ENCODE measurements at regions not wholly inside any gene's neighbourhood (a gene's known extent, or its start where the extent isn't known, plus 50 kb on each side); places are given as distances from the start of the nearest gene placed in this dataset.
A peak's percentile ranks its signal among the peaks of the same experiment; 100 is the strongest.

DNA sequence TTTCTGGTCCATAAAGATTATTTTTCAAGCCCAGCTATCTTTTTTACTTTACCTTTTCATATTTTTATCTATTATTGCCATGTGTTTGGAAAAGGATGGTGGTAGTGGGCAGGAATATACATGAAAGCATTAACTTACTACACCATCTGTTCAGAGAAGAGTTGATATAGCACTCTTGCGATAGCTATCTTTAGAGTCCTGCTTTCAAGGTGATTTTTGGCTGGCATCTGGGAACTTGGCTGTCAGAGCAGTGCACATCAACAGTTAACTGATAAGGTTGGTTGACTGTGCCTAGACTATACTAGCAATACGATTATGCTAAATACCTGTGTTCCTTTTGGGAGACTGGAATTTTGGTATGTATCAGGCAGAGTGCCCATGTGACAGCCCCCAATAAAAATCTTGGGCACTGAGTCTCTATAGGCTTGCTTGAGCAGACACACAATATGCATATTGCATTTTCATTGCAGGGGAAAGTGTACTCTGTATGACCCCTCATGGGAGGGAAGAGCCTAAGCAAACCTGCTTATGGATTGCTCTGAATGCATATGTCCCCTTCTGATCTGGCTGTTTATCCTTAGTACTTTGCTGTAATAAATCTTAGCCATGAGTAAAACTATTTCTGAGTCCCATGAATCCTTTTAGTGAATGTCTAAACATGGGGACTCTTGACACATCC lies 227.6 kb upstream of the C9orf72 start:
- POLR2A ChIA-PET, result no interaction called here
- H3K4me1 ChIP-seq (replicated peaks in 1 of 2; ENCODE audit: control insufficient read depth in 2 of 2, insufficient read depth in 2 of 2, low read length in 2 of 2), result no peaks in the 10 kb centered on the region
- no peak overlapping the region for H3K4me3 ChIP-seq
- TF ChIP-seq FOXK2 (conservative IDR thresholded peaks at IDR 0.05 in 1 of 2, IDR thresholded peaks at IDR 0.05 in 1 of 2; ENCODE audit: low read depth in 2 of 2) (no peak), ZFX (CRISPR knock-in tag; IDR thresholded peaks at IDR 0.05) (no peak), MEF2A (IDR thresholded peaks at IDR 0.05; ENCODE audit: control insufficient read depth, low read depth, low read length) (no peak), LARP7 (IDR thresholded peaks at IDR 0.05) (no peak), CBFA2T2 (conservative IDR thresholded peaks at IDR 0.05) (0 out of 2 replicates have a peak, but pooled peaks have one; percentile 5), ZFP1 (CRISPR knock-in tag; IDR thresholded peaks at IDR 0.05) (no peak), TAL1 (IDR thresholded peaks at IDR 0.05) (peak; percentile 26; the same call in 1 of the 2 replicates), ZNF551 (CRISPR knock-in tag; IDR thresholded peaks at IDR 0.05) (no peak), CXXC5 (CRISPR knock-in tag; IDR thresholded peaks at IDR 0.05) (no peak), NR3C1 (CRISPR knock-in tag; IDR thresholded peaks at IDR 0.05) (no peak)
- TF ChIP-seq, protein P1, sequence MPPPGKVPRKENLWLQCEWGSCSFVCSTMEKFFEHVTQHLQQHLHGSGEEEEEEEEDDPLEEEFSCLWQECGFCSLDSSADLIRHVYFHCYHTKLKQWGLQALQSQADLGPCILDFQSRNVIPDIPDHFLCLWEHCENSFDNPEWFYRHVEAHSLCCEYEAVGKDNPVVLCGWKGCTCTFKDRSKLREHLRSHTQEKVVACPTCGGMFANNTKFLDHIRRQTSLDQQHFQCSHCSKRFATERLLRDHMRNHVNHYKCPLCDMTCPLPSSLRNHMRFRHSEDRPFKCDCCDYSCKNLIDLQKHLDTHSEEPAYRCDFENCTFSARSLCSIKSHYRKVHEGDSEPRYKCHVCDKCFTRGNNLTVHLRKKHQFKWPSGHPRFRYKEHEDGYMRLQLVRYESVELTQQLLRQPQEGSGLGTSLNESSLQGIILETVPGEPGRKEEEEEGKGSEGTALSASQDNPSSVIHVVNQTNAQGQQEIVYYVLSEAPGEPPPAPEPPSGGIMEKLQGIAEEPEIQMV (tag; conservative IDR thresholded peaks at IDR 0.05; ENCODE audit: low read depth), result no peak
- H3K36me3 ChIP-seq (ENCODE audit: control insufficient read depth, insufficient read depth, low read length), result no peaks in the 10 kb centered on the region
- CTCF ChIA-PET (ENCODE audit: low intra/inter-chr PET ratio), result no interaction called here
- H3K9me3 ChIP-seq (replicated peaks; ENCODE audit: control insufficient read depth, insufficient read depth, low read depth, low read length), result no peaks in the 10 kb centered on the region
- FAIRE-seq, result no peak
- WGBS (ENCODE audit: insufficient coverage, low coverage, missing lambda C conversion rate), result 6% methylated on average over 2 of the region's 2 CpGs
- H3K79me2 ChIP-seq (ENCODE audit: control insufficient read depth, insufficient read depth, low read length), result no peaks in the 10 kb centered on the region
- H4K20me1 ChIP-seq (replicated peaks; ENCODE audit: control insufficient read depth, insufficient read depth, low read length), result no peaks in the 10 kb centered on the region
- H2AFZ ChIP-seq (ENCODE audit: low read depth, low read length), result no peak overlapping the region
- no peak overlapping the region for H3K9ac ChIP-seq (ENCODE audit: insufficient read depth in 1 of 2, low read depth in 2 of 2, low read length in 2 of 2)
- in situ Hi-C loops (cut with MboI) (no loop called here), intact Hi-C loops (cut with micrococcal nuclease) (no loop called here)
- no peak overlapping the region for H3K4me2 ChIP-seq (ENCODE audit: insufficient read depth, low read length)
- no peak overlapping the region for H3K27ac ChIP-seq (ENCODE audit: extremely low read depth, low read depth, low read length)
- ATAC-seq, result no peak
- no peaks in the 10 kb centered on the region for H3K27me3 ChIP-seq (ENCODE audit: control insufficient read depth in 2 of 2, insufficient read depth in 2 of 2, low read length in 2 of 2)
- no peaks in the 10 kb centered on the region for H3K9me1 ChIP-seq (ENCODE audit: control insufficient read depth, insufficient read depth, low read length)
- DNase-seq (ENCODE audit: extremely low read depth in 1 of 4, low spot score in 3 of 4), result no peak
- no TSS peak for BruUV-seq (replicated peaks)

All from K562 (cell line).